ENCODE measurements at regions not wholly inside any gene's neighbourhood (a gene's known extent, or its start where the extent isn't known, plus 50 kb on each side); places are given as distances from the start of the nearest gene placed in this dataset.

DNA sequence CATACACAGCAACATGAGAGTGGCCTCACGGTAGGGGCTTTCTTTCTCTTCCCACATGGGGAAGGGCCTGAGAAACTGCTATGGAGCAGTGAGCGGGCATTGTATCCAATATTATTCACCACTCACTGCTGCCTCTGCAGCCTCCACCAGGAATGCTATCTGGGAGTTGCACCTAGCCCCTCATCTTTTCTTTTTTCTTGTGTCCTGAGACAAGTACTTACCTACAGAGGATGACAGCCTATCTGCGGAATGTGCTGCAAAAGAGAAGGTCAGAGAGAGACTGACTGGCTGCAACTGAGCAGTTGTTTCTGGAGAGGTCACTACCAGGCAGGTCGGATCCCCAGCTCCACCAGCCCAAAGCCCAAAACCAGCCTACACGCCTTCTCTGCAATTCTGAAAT is 52.1 kb upstream of the HTATIP2 start:
- Histone ChIP-seq H3K4me1 (ENCODE audit: control insufficient read depth, insufficient read depth, low read length) (no peaks in the 10 kb centered on the region), H3K27ac (ENCODE audit: low read length) (no peak overlapping the region), H3K4me3 (ENCODE audit: low read length) (no peak overlapping the region), H3K36me3 (ENCODE audit: control insufficient read depth, insufficient read depth, low read length) (no peaks in the 10 kb centered on the region), H3K27me3 (ENCODE audit: control insufficient read depth, insufficient read depth, low read length) (no peaks in the 10 kb centered on the region), H3K9me3 (ENCODE audit: control insufficient read depth, insufficient read depth, low read length) (no peaks in the 10 kb centered on the region)
- no CpG with 5 or more reads among the region's 5 CpGs for WGBS (ENCODE audit: insufficient coverage, insufficient read length)
- no peak for DNase-seq (ENCODE audit: low read depth, low spot score)

DNA sequence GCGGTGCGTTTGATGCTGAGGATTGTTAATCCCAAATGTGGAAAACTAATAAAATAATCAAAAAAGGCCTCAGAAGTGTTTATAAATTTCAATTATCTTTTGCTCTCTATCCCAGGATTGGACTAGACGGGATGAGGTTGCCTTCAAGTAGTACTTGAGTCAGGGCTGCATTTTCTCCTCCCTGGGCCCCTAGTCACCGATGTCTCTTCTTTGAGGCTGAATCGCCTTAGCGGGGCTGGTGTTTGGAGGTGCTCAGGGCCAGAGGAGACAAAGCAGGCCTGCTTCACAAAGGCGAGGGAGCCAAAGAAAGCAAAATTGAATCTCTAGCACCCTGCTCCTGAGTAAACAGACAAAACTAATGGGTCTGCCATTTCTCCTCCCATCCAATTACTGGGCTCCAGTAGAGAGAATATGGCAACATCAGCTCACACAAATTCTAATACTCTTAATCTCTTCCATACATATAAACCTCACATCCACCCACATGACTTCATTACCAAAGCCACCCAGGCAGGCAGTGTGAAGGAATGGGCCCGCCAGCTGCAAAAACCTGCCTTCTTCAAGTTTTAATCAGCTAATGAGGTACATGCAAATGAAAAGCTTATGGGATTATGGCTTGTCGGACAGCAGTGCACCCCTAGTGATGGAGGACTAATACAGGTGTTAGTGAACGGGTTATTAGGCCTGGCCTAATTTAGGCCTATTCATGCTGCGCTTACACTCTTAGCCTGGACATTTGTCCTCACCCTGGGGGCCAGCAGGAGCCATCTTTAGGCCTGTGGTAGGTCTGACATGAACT is 52.7 kb upstream of the HTATIP2 start:
- no peak for DNase-seq (ENCODE audit: low read depth, low spot score)
- WGBS (ENCODE audit: insufficient coverage, insufficient read length): no CpG with 5 or more reads among the region's 11 CpGs
- H3K36me3 ChIP-seq (ENCODE audit: control insufficient read depth, insufficient read depth, low read length): no peaks in the 10 kb centered on the region

DNA sequence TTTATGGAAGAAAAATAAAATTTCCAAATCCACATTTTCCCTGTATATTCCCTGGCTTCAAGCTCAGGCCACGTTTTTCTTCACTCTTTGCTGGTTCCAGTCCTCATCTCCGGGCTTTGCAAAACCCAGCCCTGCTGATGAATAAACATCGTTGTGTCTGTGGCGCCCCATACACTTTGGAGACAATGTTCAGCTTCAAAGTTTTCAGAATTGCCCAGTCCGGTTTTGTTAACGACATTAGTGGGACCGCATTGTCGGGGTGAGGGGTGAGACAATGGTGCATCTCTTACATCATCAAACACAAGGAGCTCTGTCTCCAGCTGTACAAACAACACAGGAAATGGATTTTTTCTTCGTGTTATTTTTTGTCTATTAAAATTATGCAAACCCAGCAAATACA is 53.4 kb upstream of the HTATIP2 start:
- Histone ChIP-seq H3K4me3 (ENCODE audit: low read length) (no peak overlapping the region), H3K36me3 (ENCODE audit: control insufficient read depth, insufficient read depth, low read length) (no peaks in the 10 kb centered on the region), H3K27ac (ENCODE audit: low read length) (no peak overlapping the region), H3K9me3 (ENCODE audit: control insufficient read depth, insufficient read depth, low read length) (no peaks in the 10 kb centered on the region), H3K27me3 (ENCODE audit: control insufficient read depth, insufficient read depth, low read length) (no peaks in the 10 kb centered on the region), H3K4me1 (ENCODE audit: control insufficient read depth, insufficient read depth, low read length) (no peaks in the 10 kb centered on the region)
- WGBS (ENCODE audit: insufficient coverage, insufficient read length): no CpG with 5 or more reads among the region's 9 CpGs
- DNase-seq (ENCODE audit: low read depth, low spot score): no peak

More for the DNA sequence above, 52.7 kb upstream of the HTATIP2 start:
- no peak overlapping the region for H3K27ac ChIP-seq (ENCODE audit: low read length)
- no peaks in the 10 kb centered on the region for H3K4me1 ChIP-seq (ENCODE audit: control insufficient read depth, insufficient read depth, low read length)
- H3K9me3 ChIP-seq (ENCODE audit: control insufficient read depth, insufficient read depth, low read length): no peaks in the 10 kb centered on the region
- no peaks in the 10 kb centered on the region for H3K27me3 ChIP-seq (ENCODE audit: control insufficient read depth, insufficient read depth, low read length)
- no peak overlapping the region for H3K4me3 ChIP-seq (ENCODE audit: low read length)

- WGBS (ENCODE audit: insufficient coverage, insufficient read length): no CpG with 5 or more reads among the region's 5 CpGs
- Histone ChIP-seq H3K9me3 (ENCODE audit: control insufficient read depth, insufficient read depth, low read length) (no peaks in the 10 kb centered on the region), H3K4me3 (ENCODE audit: low read length) (no peak overlapping the region), H3K36me3 (ENCODE audit: control insufficient read depth, insufficient read depth, low read length) (no peaks in the 10 kb centered on the region), H3K4me1 (ENCODE audit: control insufficient read depth, insufficient read depth, low read length) (no peaks in the 10 kb centered on the region), H3K27me3 (ENCODE audit: control insufficient read depth, insufficient read depth, low read length) (no peaks in the 10 kb centered on the region), H3K27ac (ENCODE audit: low read length) (no peak overlapping the region)
- no peak for DNase-seq (ENCODE audit: low read depth, low spot score)
Observed at GRCh38 chr11:20309231-20310025, 54.1 kb upstream of the HTATIP2 start.

DNA sequence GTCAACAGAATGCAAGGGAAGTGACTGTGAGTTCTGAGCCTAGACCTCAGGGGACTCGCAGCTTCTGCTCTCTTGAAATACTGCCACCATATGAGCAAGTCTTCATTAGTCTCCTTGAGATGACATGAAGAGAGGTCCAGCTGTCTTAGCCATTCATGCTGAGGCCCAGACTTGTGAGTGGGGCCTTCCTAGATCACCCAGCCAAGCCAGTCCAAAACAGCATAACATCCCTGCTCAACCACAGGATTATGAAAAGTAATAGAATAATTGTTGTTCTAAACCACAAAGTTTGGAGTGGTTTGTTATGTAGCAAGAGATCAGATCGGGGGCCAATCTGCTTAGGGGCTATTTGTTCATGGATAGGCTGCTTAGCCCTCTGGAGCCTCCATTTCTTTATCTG is 54.9 kb upstream of the HTATIP2 start:
- Histone ChIP-seq H3K4me1 (ENCODE audit: control insufficient read depth, insufficient read depth, low read length) (no peaks in the 10 kb centered on the region), H3K27ac (ENCODE audit: low read length) (no peak overlapping the region), H3K9me3 (ENCODE audit: control insufficient read depth, insufficient read depth, low read length) (no peaks in the 10 kb centered on the region), H3K27me3 (ENCODE audit: control insufficient read depth, insufficient read depth, low read length) (no peaks in the 10 kb centered on the region), H3K36me3 (ENCODE audit: control insufficient read depth, insufficient read depth, low read length) (no peaks in the 10 kb centered on the region), H3K4me3 (ENCODE audit: low read length) (no peak overlapping the region)
- no peak for DNase-seq (ENCODE audit: low read depth, low spot score)
- WGBS (ENCODE audit: insufficient coverage, insufficient read length): no CpG with 5 or more reads among the region's 2 CpGs

- Histone ChIP-seq H3K27me3 (ENCODE audit: control insufficient read depth, insufficient read depth, low read length) (no peaks in the 10 kb centered on the region), H3K27ac (ENCODE audit: low read length) (no peak overlapping the region), H3K36me3 (ENCODE audit: control insufficient read depth, insufficient read depth, low read length) (no peaks in the 10 kb centered on the region), H3K4me3 (ENCODE audit: low read length) (no peak overlapping the region), H3K4me1 (ENCODE audit: control insufficient read depth, insufficient read depth, low read length) (no peaks in the 10 kb centered on the region), H3K9me3 (ENCODE audit: control insufficient read depth, insufficient read depth, low read length) (no peaks in the 10 kb centered on the region)
- no peak for DNase-seq (ENCODE audit: low read depth, low spot score)
- WGBS (ENCODE audit: insufficient coverage, insufficient read length): no CpG with 5 or more reads among the region's 6 CpGs
Observed at GRCh38 chr11:20303391-20303965, 60.0 kb upstream of the HTATIP2 start.

- Histone ChIP-seq H3K4me1 (ENCODE audit: control insufficient read depth, insufficient read depth, low read length) (no peaks in the 10 kb centered on the region), H3K27me3 (ENCODE audit: control insufficient read depth, insufficient read depth, low read length) (no peaks in the 10 kb centered on the region), H3K27ac (ENCODE audit: low read length) (no peak overlapping the region), H3K36me3 (ENCODE audit: control insufficient read depth, insufficient read depth, low read length) (no peaks in the 10 kb centered on the region), H3K4me3 (ENCODE audit: low read length) (no peak overlapping the region), H3K9me3 (ENCODE audit: control insufficient read depth, insufficient read depth, low read length) (no peaks in the 10 kb centered on the region)
- no peak for DNase-seq (ENCODE audit: low read depth, low spot score)
- WGBS (ENCODE audit: insufficient coverage, insufficient read length): no CpG with 5 or more reads among the region's 4 CpGs
Observed at GRCh38 chr11:20293992-20294391, 69.5 kb upstream of the HTATIP2 start.

DNA sequence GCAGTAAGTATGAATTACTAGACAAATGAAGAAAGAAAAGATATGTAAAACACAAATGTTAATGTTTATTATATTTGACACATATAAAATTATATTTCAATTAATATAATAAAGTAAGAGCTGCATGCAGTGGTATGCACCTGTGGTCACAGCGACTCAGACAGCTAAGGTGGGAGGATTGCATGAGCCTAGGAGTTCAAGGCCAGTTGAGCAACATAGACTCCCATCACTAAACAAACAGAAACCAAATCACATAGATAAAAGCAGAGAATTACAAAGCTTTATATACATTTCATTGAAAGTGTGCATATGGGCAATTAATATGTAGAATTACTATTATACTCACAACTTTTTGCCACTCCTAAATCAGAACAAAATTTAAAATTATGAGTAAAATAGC is 70.0 kb upstream of the HTATIP2 start:
- no peaks in the 10 kb centered on the region for H3K36me3 ChIP-seq (ENCODE audit: control insufficient read depth, insufficient read depth, low read length)
- H3K9me3 ChIP-seq (ENCODE audit: control insufficient read depth, insufficient read depth, low read length): no peaks in the 10 kb centered on the region
- no peak overlapping the region for H3K4me3 ChIP-seq (ENCODE audit: low read length)
- H3K27ac ChIP-seq (ENCODE audit: low read length): no peak overlapping the region
- WGBS (ENCODE audit: insufficient coverage, insufficient read length): no CpG with 5 or more reads among the region's 1 CpG
- no peaks in the 10 kb centered on the region for H3K4me1 ChIP-seq (ENCODE audit: control insufficient read depth, insufficient read depth, low read length)
- H3K27me3 ChIP-seq (ENCODE audit: control insufficient read depth, insufficient read depth, low read length): no peaks in the 10 kb centered on the region
- no peak for DNase-seq (ENCODE audit: low read depth, low spot score)

DNA sequence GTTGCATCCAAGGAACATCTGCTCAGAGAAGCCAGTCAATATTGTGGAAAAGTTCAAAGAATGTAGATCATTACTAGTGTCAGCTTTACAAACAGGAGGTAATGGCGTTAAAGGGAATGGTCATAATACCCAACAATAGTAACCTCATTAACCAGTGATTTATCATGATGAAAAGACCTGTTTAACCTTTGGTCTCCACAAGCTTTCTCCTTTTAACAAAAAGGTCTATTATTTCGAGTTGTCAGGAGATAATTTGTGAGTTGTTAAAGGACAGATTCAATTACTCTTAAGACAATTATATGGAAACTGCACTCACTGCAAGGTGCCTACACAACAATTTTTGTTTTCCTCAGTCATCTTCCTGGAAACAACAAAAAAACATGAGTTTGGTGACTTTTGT is 73.8 kb upstream of the HTATIP2 start:
- H3K4me1 ChIP-seq (ENCODE audit: control insufficient read depth, insufficient read depth, low read length): no peaks in the 10 kb centered on the region
- no peak overlapping the region for H3K4me3 ChIP-seq (ENCODE audit: low read length)
- H3K27ac ChIP-seq (ENCODE audit: low read length): no peak overlapping the region
- no peaks in the 10 kb centered on the region for H3K9me3 ChIP-seq (ENCODE audit: control insufficient read depth, insufficient read depth, low read length)
- no peak for DNase-seq (ENCODE audit: low read depth, low spot score)
- no CpG with 5 or more reads among the region's 2 CpGs for WGBS (ENCODE audit: insufficient coverage, insufficient read length)
- H3K36me3 ChIP-seq (ENCODE audit: control insufficient read depth, insufficient read depth, low read length): no peaks in the 10 kb centered on the region
- no peaks in the 10 kb centered on the region for H3K27me3 ChIP-seq (ENCODE audit: control insufficient read depth, insufficient read depth, low read length)

DNA sequence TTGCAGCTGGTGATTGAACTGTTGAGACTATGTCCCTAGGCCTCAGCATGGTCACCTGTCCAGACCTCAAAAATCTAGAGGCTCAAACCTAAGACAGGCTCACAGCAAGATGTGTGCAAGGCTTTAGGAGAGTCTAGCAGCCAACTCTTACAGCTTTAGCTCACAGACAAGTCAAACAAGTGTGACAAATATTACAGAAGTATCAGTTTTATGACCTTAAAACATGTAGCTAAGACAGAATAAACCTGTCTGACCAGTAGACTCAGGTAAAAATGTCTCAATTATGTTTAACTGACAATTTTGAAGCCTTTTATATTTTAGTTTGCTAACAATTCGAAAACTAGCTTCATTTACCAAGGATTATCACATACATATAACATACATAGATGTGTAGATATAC is 80.0 kb upstream of the HTATIP2 start:
- H3K4me1 ChIP-seq (ENCODE audit: control insufficient read depth, insufficient read depth, low read length): no peaks in the 10 kb centered on the region
- no peaks in the 10 kb centered on the region for H3K36me3 ChIP-seq (ENCODE audit: control insufficient read depth, insufficient read depth, low read length)
- no peak overlapping the region for H3K4me3 ChIP-seq (ENCODE audit: low read length)
- DNase-seq (ENCODE audit: low read depth, low spot score): no peak
- H3K27ac ChIP-seq (ENCODE audit: low read length): no peak overlapping the region
- WGBS (ENCODE audit: insufficient coverage, insufficient read length): no CpG with 5 or more reads among the region's 1 CpG
- no peaks in the 10 kb centered on the region for H3K27me3 ChIP-seq (ENCODE audit: control insufficient read depth, insufficient read depth, low read length)
- no peaks in the 10 kb centered on the region for H3K9me3 ChIP-seq (ENCODE audit: control insufficient read depth, insufficient read depth, low read length)
